Left lung (tissue), 4 donors: ENCODE measurements at regions not wholly inside any gene's neighbourhood (a gene's known extent, or its start where the extent isn't known, plus 50 kb on each side); places are given as distances from the start of the nearest gene placed in this dataset.

Source experiments
- ATAC-seq: fragments of 200-7000 bp; cut with Tn5 transposase; one replicate; pipeline ENCODE4 v1.9.1; 2020; ENCODE audit warnings: moderate library complexity
- DNase-seq, 4 donors: peaks; one replicate each; pipeline ENCODE4 v3.0.0-alpha.2; 2013 to 2020
- H3K27ac ChIP-seq, 2 donors: fragments of 200-600 bp; sonication (generic) in 1 of 2; one replicate each; pipeline versions ENCODE4 v1.5.0 to v1.8.0; 2020 to 2021
- H3K27me3 ChIP-seq, 2 donors: fragments of 200-600 bp; sonication (generic) in 1 of 2; one replicate each; pipeline versions ENCODE4 v1.5.0 to v1.8.0; 2020 to 2021
- H3K36me3 ChIP-seq, 2 donors: fragments of 200-600 bp; sonication (generic) in 1 of 2; one replicate each; pipeline versions ENCODE4 v1.5.0 to v1.8.0; 2020 to 2021
- H3K4me1 ChIP-seq, 2 donors: fragments of 200-600 bp; one replicate each; pipeline ENCODE4 v1.8.0; 2021
- H3K4me3 ChIP-seq, 2 donors: fragments of 200-600 bp; sonication (generic) in 1 of 2; one replicate each; pipeline versions ENCODE4 v1.5.0 to v1.8.0; 2020 to 2021; ENCODE audit warnings: mild to moderate bottlenecking in 1 of 2
- H3K9me3 ChIP-seq, 2 donors: fragments of 200-600 bp; sonication (generic) in 1 of 2; one replicate each; pipeline versions ENCODE4 v1.5.0 to v1.8.0; 2020 to 2021
- intact Hi-C, 2 donors: fragments of 100-400 bp; cut with DNase I; formaldehyde crosslinking; loops; one replicate each; pipeline versions ENCODE4 v1.11.2 to v1.14.2; 2022
- TF ChIP-seq, protein P1 (sequence below), 2 donors: fragments of 200-600 bp; sonication (generic) in 1 of 2; IDR thresholded peaks; one replicate each; pipeline versions ENCODE4 v1.5.0 to v1.8.0; 2021; ENCODE audit warnings: antibody characterized with exemption in 2 of 2
- donor health status: DM: no; HTN: yes; CAD: no.
- donor health status: DM: no; HTN: no; CAD: no.

DNA sequence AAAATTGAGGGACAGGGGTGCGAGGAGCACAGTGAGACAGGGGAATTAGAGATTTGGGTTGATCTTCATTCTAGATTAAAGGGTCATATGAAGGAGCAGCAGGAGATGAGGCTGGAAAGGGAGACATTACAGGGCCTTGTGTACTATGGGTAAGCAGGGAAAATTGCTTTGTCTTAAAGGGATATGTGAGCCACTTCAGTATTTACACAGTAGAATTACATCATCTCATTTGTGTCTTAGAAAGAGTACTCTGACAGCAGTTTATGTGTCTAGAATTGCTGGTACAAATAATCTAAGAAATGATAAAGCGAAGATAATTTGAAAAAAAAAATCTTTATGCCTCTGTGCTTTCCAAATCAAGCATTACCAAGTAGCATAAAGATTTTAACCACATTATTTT lies 287.0 kb upstream of the ARRDC3 start:
- ATAC-seq (no peak), DNase-seq (no peak)
- Histone ChIP-seq H3K9me3 (no peaks in the 10 kb centered on the region), H3K27ac (no peak overlapping the region), H3K36me3 (no peaks in the 10 kb centered on the region), H3K4me1 (no peaks in the 10 kb centered on the region), H3K4me3 (no peak overlapping the region), H3K27me3 (no peaks in the 10 kb centered on the region)
- TF ChIP-seq, protein P1, sequence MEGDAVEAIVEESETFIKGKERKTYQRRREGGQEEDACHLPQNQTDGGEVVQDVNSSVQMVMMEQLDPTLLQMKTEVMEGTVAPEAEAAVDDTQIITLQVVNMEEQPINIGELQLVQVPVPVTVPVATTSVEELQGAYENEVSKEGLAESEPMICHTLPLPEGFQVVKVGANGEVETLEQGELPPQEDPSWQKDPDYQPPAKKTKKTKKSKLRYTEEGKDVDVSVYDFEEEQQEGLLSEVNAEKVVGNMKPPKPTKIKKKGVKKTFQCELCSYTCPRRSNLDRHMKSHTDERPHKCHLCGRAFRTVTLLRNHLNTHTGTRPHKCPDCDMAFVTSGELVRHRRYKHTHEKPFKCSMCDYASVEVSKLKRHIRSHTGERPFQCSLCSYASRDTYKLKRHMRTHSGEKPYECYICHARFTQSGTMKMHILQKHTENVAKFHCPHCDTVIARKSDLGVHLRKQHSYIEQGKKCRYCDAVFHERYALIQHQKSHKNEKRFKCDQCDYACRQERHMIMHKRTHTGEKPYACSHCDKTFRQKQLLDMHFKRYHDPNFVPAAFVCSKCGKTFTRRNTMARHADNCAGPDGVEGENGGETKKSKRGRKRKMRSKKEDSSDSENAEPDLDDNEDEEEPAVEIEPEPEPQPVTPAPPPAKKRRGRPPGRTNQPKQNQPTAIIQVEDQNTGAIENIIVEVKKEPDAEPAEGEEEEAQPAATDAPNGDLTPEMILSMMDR (IDR thresholded peaks at IDR 0.05) = no peak
- intact Hi-C loops = no loop called here

DNA sequence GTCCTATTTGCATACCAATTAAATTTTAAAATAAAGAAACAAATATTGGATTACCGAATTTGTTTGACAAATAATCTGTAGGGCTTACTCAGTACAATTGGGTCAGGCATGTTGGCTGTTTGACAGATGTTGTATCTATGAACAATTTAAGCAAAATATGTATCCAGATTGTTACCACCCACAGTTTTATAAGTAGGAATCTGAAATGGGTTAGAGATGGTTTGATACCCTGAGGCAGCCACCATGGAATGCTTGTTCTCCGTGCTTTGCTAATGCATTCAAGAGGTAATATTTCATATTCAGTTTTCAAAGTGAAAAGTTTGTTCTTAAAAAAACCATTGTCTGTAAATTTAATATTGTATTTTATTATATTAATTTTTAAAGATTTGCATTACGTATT lies 285.1 kb upstream of the ARRDC3 start:
- no peak overlapping the region for H3K4me3 ChIP-seq
- no peak for DNase-seq
- ATAC-seq = no peak
- H3K36me3 ChIP-seq = no peaks in the 10 kb centered on the region
- no peaks in the 10 kb centered on the region for H3K9me3 ChIP-seq
- no peak overlapping the region for H3K27ac ChIP-seq
- intact Hi-C loops = no loop called here
- no peaks in the 10 kb centered on the region for H3K27me3 ChIP-seq
- TF ChIP-seq, protein P1 (IDR thresholded peaks at IDR 0.05) = no peak
- no peaks in the 10 kb centered on the region for H3K4me1 ChIP-seq

DNA sequence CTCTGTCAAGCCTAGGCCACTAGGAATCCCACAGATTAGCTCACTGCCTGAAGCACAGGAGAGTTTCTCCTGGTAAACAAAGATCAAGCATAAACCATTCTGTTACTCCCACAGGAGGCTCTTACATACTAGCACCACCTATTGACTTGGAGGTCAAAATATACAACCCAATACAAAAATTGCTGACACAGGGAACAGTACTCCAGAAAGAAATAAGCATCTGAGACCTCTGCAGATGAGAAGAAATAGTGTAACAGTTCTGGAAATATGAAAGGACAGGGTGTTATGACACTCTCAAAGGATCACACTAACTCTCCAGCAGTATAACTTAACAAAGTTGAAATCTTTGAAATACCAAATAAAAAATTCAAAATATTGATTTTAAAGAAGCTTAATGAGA lies 269.6 kb upstream of the ARRDC3 start:
- Histone ChIP-seq H3K27ac (no peak overlapping the region), H3K4me1 (no peaks in the 10 kb centered on the region), H3K27me3 (no peaks in the 10 kb centered on the region), H3K4me3 (no peak overlapping the region), H3K9me3 (peaks cover 0 to 40% of the 10 kb centered on the region in 2 donors), H3K36me3 (no peaks in the 10 kb centered on the region)
- DNase-seq (no peak), ATAC-seq (no peak)
- TF ChIP-seq, protein P1 (IDR thresholded peaks at IDR 0.05) = no peak
- intact Hi-C loops = no loop called here

DNA sequence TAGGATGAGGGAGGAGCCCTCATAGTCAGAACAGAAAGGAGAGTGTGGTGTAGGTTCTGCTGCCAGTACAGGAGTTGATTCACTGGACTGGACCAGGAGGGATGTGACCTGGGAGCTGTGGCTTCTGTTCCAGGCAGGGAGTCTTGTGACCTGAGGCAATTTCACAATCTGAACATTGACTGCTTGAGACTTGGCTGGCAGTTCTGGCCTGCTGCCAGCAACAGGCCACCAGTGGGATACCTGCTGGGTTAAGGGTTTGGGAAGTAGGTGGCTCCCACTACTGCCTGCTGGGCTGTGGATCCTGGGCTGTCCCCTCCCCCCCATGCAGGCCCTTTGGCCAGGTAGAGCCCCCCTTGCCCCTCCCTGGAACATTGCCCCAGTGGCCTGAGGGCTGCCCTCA lies 268.6 kb upstream of the ARRDC3 start:
- DNase-seq (peak in 1 of 4 donors; percentile 45), ATAC-seq (peak; percentile 57)
- no peak overlapping the region for H3K4me3 ChIP-seq
- peaks cover 0 to 31% of the 10 kb centered on the region in 2 donors for H3K9me3 ChIP-seq
- no peaks in the 10 kb centered on the region for H3K27me3 ChIP-seq
- H3K4me1 ChIP-seq = no peaks in the 10 kb centered on the region
- TF ChIP-seq, protein P1 (IDR thresholded peaks at IDR 0.05) = no peak
- H3K27ac ChIP-seq = no peak overlapping the region
- no peaks in the 10 kb centered on the region for H3K36me3 ChIP-seq
- intact Hi-C loops = no loop called here

DNA sequence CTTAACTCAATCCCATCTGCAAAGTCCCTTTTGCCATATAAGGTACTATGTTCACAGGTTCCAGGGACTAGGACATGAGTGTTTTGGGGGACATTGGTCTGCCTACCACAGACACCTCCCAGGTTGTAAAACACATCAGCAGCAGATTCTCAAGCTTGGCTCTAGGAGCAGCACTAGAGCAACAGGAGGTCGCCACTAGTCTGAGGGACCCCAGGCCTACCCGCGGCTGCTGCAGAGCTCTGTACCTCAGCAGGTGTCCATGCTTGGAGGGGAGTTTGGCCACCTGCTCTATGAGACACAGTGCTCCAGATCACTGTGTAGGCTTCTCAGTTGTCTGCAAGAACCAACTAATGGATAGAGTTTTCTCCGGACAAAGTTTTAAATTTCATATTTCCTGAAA lies 262.2 kb upstream of the ARRDC3 start:
- DNase-seq (no peak), ATAC-seq (no peak)
- no peaks in the 10 kb centered on the region for H3K36me3 ChIP-seq
- intact Hi-C loops = no loop called here
- H3K27me3 ChIP-seq = no peaks in the 10 kb centered on the region
- no peak overlapping the region for H3K27ac ChIP-seq
- H3K4me3 ChIP-seq = no peak overlapping the region
- H3K4me1 ChIP-seq = no peaks in the 10 kb centered on the region
- no peaks in the 10 kb centered on the region for H3K9me3 ChIP-seq
- TF ChIP-seq, protein P1 (IDR thresholded peaks at IDR 0.05) = no peak
